GM12878 (cell line): ENCODE measurements at regions not wholly inside any gene's neighbourhood (a gene's known extent, or its start where the extent isn't known, plus 50 kb on each side); places are given as distances from the start of the nearest gene placed in this dataset.
A peak's percentile ranks its signal among the peaks of the same experiment; 100 is the strongest.

ENCODE experiments used
- ATAC-seq: fragments of 200-7000 bp; cut with Tn5 transposase; 3 replicates; pipeline ENCODE4 v1.9.1; 2020; ENCODE audit warnings: mild to moderate bottlenecking, moderate library complexity
- BruUV-seq: library from RNA; stranded (reverse); fragments of 400-500 nt; replicated peaks from 2 replicates; lab custom pipeline; 2021; lab: Mats Ljungman, UMichigan
- CTCF ChIA-PET: fragments of 300-600 bp; sonication (Branson Sonifier 250); formaldehyde crosslinking; extraction: SDS; loops from one replicate; lab custom pipeline; 2021; ENCODE audit warnings: inconsistent platforms; lab: Yijun Ruan, JAX
- POLR2A ChIA-PET: fragments of 350-600 bp; formaldehyde crosslinking; extraction: SDS; loops from one replicate; lab custom pipeline; 2021; ENCODE audit warnings: inconsistent platforms; lab: Charles Lee
- RAD21 ChIA-PET: fragments of 300-600 bp; sonication (Branson Sonifier 250); formaldehyde crosslinking; loops from one replicate; lab custom pipeline; 2023; ENCODE audit warnings: antibody characterized with exemption; ENCODE audit not compliant: unreplicated experiment; lab: Charles Lee
- SMC1A ChIA-PET: fragments of 300-600 bp; sonication (Branson Sonifier 250); formaldehyde crosslinking; loops from one replicate; lab custom pipeline; 2023; ENCODE audit not compliant: unreplicated experiment, uncharacterized antibody; lab: Charles Lee
- DNase-seq: peaks from one replicate; pipeline ENCODE4 v3.0.0-alpha.2; 2011; ENCODE audit warnings: low read depth, low spot score
- FAIRE-seq: peaks from 3 replicates; lab custom pipeline; 2011; peaks lifted over from hg19 to GRCh38; lab: Jason Lieb, UNC
- H2AFZ ChIP-seq: 2 replicates; pipeline ENCODE4 v1.6.0; 2011; ENCODE audit warnings: low read depth, low read length, control low read depth; ENCODE audit not compliant: control insufficient read depth
- H3K27ac ChIP-seq: 2 replicates; pipeline ENCODE4 v1.5.1; 2011; ENCODE audit warnings: control low read depth; ENCODE audit not compliant: control insufficient read depth, insufficient read depth
- H3K27me3 ChIP-seq, 2 experiments: replicated peaks in 1 of 2; 2 replicates each; pipeline versions ENCODE4 v1.6.0 to v1.6.1; 2011; ENCODE audit warnings: low read length in 1 of 2; ENCODE audit not compliant: control insufficient read depth in 2 of 2, insufficient read depth in 2 of 2
- H3K36me3 ChIP-seq, 2 experiments: 2 replicates each; pipeline ENCODE4 v1.5.1; 2011; ENCODE audit warnings: low read length in 1 of 2; ENCODE audit not compliant: control insufficient read depth in 2 of 2, insufficient read depth in 2 of 2
- H3K4me1 ChIP-seq: 2 replicates; pipeline ENCODE4 v1.6.1; 2011; ENCODE audit warnings: mild to moderate bottlenecking, low read length, moderate library complexity, mixed read lengths; ENCODE audit not compliant: control insufficient read depth, insufficient read depth
- H3K4me2 ChIP-seq: 2 replicates; pipeline ENCODE4 v1.6.0; 2011; ENCODE audit warnings: control low read depth; ENCODE audit not compliant: control insufficient read depth, insufficient read depth
- H3K4me3 ChIP-seq: fragments of 200-600 bp; sonication (generic); 2 replicates; pipeline ENCODE4 v1.5.1; 2016
- H3K79me2 ChIP-seq: 2 replicates; pipeline ENCODE4 v1.6.0; 2011; ENCODE audit warnings: low read length; ENCODE audit not compliant: control insufficient read depth, insufficient read depth
- H3K9ac ChIP-seq: 2 replicates; pipeline ENCODE4 v1.8.0; 2011; ENCODE audit warnings: low read length, control low read depth, mixed read lengths; ENCODE audit not compliant: control insufficient read depth, insufficient read depth
- H3K9me3 ChIP-seq: replicated peaks from 3 replicates; pipeline ENCODE4 v1.5.1; 2011; ENCODE audit warnings: mild to moderate bottlenecking, low read length; ENCODE audit not compliant: control insufficient read depth, insufficient read depth
- H4K20me1 ChIP-seq: 2 replicates; pipeline ENCODE4 v1.6.0; 2011; ENCODE audit not compliant: control insufficient read depth, insufficient read depth
- CUX1 ChIP-seq: IDR thresholded peaks from 2 replicates; pipeline ENCODE4 v1.6.1; 2012; ENCODE audit warnings: improper control_type of control experiment, low read depth, low read length; ENCODE audit not compliant: insufficient replicate concordance
- E4F1 ChIP-seq: fragments of 450-650 bp; IDR thresholded peaks from 2 replicates; pipeline ENCODE4 v1.6.1; 2018; ENCODE audit warnings: borderline replicate concordance, mild to moderate bottlenecking; ENCODE audit not compliant: partially characterized antibody
- RELA ChIP-seq: fragments of 450-650 bp; IDR thresholded peaks from 2 replicates; pipeline ENCODE4 v1.8.0; 2014; ENCODE audit warnings: borderline replicate concordance; ENCODE audit not compliant: partially characterized antibody
- TCF12 ChIP-seq: IDR thresholded peaks from 2 replicates; pipeline ENCODE4 v1.6.1; 2011; ENCODE audit warnings: low read depth, mild to moderate bottlenecking, low read length
- ZBTB11 ChIP-seq: fragments of 450-650 bp; formaldehyde crosslinking; IDR thresholded peaks from 2 replicates; pipeline ENCODE4 v1.5.0; 2022; ENCODE audit warnings: mild to moderate bottlenecking, missing genetic modification characterization
- ZNF217 ChIP-seq: fragments of 450-650 bp; IDR thresholded peaks from 2 replicates; pipeline ENCODE4 v1.6.1; 2017; ENCODE audit warnings: antibody characterized with exemption, mild to moderate bottlenecking
- ZNF687 ChIP-seq: fragments of 450-650 bp; IDR thresholded peaks from 2 replicates; pipeline ENCODE4 v1.6.1; 2017; ENCODE audit warnings: mild to moderate bottlenecking, moderate library complexity
- WGBS: methylation state at CpG from one replicate; pipeline ENCODE4 v1.1.6; 2016; ENCODE audit warnings: low lambda C conversion rate; ENCODE audit not compliant: insufficient replicate concordance, insufficient coverage; ENCODE audit errors: missing lambda C conversion rate; 5-methylcytosine and 5-hydroxymethylcytosine counted together
- in situ Hi-C: fragments of 300-500 bp; cut with MboI; formaldehyde crosslinking; loops from 9 replicates; pipeline ENCODE4 v1.14.3; 2018; ENCODE audit warnings: mixed read lengths
- intact Hi-C: fragments of 100-400 bp; cut with micrococcal nuclease; formaldehyde crosslinking; loops from one replicate; pipeline ENCODE4 v1.14.2; 2022; ENCODE audit not compliant: unreplicated experiment

GRCh38 chr6:76230711-76231110 lies 158.2 kb upstream of the IMPG1 start:
- BruUV-seq: no TSS peak
- no peaks in the 10 kb centered on the region for H3K4me1 ChIP-seq
- DNase-seq: no peak
- H3K9ac ChIP-seq: no peak overlapping the region
- ChIA-PET POLR2A (no interaction called here), RAD21 (no interaction called here), CTCF (no interaction called here), SMC1A (no interaction called here)
- H3K79me2 ChIP-seq: no peaks in the 10 kb centered on the region
- H2AFZ ChIP-seq: no peak overlapping the region
- H3K4me3 ChIP-seq: no peak overlapping the region
- peak; percentile 51; the same call in 2 of the 3 replicates for ATAC-seq
- H3K27ac ChIP-seq: no peak overlapping the region
- no peaks in the 10 kb centered on the region for H3K9me3 ChIP-seq
- H4K20me1 ChIP-seq: no peaks in the 10 kb centered on the region
- no peak overlapping the region for H3K4me2 ChIP-seq
- 26% methylated on average over 2 of the region's 2 CpGs for WGBS
- in situ Hi-C loops (no loop called here), intact Hi-C loops (no loop called here)
- H3K36me3 ChIP-seq: no peaks in the 10 kb centered on the region
- FAIRE-seq: no peak
- H3K27me3 ChIP-seq: no peaks in the 10 kb centered on the region
- TF ChIP-seq ZNF687 (no peak), ZNF217 (no peak), CUX1 (no peak), TCF12 (no peak), E4F1 (no peak), ZBTB11 (CRISPR knock-in tag) (no peak), RELA (no peak)
